Fibroblast of skin of right biceps (primary cell): ENCODE measurements at regions not wholly inside any gene's neighbourhood (a gene's known extent, or its start where the extent isn't known, plus 50 kb on each side); places are given as distances from the start of the nearest gene placed in this dataset.
A peak's percentile ranks its signal among the peaks of the same experiment; 100 is the strongest.

Experiments used
- DNase-seq: peaks from one replicate; pipeline ENCODE4 v3.0.0-alpha.2; 2013

DNA sequence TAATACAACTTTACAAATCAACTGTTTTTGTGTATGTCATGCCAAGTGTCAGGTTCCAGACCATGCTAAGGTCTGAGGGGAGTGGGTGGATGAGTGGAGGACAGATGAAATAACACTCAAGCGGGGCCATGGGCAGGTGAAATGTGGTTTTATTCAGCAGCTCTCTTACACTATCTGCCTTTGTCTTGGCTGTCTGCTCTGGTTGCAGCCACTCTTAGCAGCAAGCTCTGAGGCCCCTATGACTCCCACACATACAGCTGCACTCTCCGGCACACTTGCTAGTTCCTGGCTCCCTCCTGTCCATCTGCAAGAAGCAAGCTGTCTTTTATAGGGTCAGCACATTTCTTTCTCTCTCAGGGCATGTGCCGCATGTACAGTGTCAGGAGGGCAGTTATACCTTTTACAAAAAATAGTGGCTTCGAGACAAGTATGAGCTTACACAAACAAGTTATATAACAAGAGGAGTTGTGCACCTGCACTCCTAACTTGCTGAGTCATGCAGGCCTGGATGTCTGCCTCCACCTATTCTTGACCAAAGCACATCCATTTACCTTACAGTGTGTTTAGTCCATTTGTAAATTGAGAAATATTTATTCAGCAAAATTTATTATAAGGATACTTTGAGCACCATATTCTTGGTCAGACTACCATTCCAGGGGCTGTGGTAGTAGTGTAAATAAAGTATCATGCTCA, 683.7 kb upstream of the CBLB start:
- no peak for DNase-seq

DNA sequence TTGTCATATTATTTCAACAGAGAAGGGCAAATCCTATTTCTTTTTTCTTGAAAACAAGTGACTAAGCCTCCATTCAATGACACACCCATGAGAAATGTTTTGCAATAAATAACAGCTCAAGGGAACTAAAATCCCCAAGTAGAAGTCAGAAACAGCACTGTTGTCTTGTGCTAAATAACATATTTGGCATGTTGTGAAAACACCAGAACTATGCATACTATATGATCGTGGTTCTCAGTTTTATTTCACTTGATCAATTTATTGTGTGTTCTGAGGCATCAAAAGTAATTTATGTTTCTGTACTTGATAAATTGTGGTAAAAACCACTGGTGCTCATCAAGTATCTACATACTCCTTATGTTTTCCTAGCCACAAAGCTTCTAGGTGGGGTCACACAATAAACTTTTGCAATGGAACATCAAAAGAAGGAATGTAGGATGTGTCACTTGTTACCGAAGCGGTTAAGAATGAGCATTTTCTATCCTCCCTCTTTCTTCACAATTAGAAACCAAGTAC, 691.7 kb upstream of the CBLB start:
- DNase-seq = peak; percentile 70

DNA sequence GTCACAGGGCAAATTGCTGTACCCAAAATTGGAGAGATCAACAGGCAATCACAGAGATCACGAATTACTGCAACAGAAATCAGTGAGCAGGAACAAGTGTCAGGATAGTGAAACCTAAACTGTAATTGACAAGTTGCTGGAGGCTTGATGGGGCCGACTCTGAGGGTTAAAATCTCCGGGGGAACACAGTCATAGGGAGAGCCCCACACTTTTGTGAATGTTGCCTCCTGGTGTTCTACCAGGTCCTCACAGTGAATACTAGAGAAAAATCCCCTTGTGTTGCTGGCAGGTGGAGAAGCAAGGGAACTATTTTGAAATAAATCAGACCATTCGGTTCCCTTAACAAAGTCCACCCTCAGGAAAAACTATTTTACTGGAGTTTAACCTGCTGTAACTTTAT, 697.5 kb upstream of the CBLB start:
- no peak for DNase-seq

DNA sequence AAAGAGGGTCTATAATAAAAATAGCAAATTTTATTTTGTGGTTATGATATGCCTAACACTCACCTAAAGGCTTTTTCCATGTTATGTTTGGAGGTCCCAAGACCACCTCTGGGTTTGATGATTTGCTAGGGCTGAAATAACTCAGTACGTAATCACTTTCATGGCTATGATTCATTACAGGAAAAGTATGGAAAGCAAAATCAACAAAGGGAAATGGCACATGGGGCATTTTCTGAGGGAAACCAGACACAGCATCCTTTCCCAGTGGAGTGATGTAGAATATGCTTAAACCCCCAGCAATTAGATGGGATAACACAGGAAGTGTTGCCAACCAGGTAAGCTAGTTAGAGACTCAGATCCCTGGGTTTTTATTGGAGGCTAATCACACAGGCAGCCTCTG, 701.6 kb upstream of the CBLB start:
- peak; percentile 32 for DNase-seq

DNA sequence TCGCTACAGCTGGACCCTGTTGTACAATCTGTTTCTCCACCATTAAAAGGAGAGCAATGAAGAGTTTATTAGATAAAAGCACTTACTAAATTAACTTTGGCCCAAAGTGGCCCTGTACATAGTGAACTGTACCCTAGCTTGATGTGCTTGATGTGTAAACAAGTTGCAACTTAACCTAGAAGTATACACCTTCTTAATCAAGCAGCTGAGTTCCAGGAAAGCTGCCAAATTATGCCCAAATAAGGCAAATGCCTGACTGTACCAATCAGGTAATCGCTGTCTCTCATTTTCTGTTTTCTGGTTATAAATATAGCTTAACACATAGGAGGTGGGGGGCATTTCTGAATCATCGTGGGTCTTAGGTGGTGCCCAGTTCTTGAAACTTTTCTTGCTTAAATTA, 704.8 kb upstream of the CBLB start:
- no peak for DNase-seq

DNA sequence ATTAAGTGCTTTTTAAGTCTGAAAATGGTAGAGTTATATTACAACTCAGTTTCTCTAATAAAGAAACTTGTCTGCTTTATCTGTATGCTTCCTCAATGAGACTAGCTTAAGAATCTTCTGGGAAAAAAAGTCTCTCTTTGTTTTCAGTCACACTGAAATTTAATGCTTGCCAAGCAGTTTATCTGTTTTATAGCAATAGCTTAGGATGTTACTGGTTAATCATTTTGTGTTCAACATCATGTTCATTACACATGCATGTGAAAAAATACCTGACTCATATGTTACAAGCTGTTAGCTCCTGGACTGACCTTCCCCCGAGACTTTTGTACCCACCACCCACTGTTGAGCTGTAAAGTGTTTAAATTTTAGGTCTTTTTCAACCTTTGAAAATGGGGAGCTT, 706.2 kb upstream of the CBLB start:
- no peak for DNase-seq

DNA sequence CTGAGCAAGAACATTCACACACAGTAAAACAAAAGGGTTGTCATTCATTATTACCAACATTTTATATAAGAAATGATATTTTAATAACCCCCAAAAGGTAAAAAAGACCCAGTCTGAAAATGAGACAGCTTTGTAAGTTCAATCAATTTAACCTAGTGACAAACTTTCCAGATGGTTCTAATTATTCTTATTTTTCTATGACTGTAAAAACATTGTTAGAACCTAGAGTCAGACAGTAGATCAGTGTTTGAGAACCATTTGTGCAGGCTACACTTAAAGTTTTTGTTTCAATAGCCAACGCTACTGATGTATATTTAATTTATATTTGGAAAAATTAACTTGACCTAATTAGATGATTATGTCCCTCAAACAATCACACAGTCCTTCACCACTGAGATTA, 708.4 kb upstream of the CBLB start:
- peak; percentile 12 for DNase-seq

DNA sequence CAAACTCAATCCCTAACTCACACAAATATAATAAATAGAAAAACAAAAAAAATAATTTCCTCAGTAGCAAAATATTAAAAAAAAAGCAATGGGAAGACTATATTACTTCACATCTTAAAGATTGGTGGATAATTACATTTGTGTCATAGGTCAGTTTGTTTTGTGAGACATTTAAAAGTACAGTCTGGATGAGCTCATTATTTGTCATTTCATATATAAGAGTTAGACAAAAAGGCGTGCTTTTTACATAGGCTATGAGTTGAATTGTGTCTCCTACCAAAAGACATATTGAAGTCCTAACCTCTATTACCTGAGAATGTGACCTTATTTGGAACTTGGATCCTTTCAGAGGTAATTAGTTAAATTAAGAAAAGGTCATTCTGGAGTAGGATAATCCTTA, 710.1 kb upstream of the CBLB start:
- peak; percentile 34 for DNase-seq

DNA sequence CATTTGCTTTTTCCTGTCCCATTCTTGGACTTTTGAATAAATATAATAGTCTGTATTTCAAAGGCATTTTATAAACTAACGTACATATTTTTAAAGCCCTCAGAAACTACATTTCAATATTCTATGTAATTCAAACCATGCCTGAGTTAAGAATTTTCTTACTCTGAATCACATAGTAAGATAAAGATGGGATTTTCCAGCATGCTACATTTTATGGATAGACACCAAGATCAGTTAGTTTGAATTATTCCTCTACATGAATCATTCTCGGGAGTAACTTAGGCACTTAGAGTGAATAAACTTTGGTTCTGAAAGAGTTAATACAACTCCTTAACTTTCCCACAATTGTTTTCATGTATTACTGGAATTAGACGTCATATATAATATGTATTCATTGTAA, 713.3 kb upstream of the CBLB start:
- DNase-seq = peak; percentile 65

DNA sequence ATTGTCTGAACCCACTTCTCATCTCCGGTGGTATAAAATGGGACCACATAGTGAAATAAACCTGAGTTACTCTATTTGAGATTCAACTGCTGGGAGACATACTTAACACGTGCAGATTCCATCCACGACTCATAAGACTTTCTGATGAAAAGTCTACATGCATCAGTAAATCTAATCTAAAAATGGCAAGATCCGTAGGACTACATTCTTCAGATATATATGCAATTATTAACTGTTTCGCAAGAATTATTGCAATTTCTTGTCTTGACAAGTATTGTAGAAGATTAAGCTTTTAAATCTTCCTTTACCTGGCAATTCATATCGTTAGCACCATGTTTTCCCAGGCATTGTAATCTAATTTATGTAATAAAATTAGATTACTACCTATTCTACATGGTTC, 718.7 kb upstream of the CBLB start:
- DNase-seq = no peak

DNA sequence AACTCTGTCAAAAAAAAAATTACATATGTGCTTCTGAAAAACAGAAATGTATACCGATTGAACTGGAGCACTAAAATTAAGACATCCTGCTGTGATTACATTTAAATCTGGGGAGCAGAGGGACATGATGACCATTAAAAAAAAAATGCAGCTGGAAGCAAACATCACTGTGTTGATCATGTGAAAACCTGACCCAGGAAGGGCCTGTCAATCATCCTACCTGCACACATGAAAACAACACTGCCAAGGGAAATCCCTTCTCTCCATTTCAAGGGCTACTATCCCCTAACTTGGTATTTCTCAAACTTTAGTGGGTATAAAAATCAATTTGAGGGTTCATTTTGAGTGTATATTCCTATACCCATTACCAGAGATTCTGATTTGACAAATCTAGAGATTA, 719.9 kb upstream of the CBLB start:
- no peak for DNase-seq

DNA sequence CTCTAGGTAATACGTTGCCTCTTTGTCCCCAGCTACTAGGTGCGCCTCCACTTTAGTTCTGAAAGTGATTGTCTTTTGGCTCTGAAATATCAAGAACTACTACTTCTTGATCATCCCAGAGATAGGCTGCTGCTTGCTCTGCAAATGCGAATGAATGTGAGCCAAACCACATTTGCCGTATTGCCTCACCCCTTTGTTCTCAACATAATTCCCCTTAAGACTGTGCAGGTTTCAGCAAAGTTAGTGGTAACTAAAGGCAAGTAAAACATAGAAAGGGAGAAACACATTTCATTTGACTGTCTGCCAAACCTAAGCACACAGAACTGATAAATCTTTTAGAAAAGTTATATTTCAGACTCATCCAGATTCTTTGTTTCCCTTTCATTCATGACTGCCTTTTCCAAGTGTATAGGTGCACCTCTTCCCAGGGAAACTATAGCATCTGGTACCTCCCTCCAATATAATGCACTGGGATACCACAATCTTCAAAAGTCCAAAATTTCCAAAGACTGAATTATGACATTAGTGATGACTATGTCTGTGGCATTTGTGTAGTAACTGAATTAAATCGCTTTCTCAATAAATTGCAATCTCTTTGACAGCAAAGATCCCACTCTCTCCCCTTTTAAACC, 720.6 kb upstream of the CBLB start:
- peak; percentile 62 for DNase-seq

DNA sequence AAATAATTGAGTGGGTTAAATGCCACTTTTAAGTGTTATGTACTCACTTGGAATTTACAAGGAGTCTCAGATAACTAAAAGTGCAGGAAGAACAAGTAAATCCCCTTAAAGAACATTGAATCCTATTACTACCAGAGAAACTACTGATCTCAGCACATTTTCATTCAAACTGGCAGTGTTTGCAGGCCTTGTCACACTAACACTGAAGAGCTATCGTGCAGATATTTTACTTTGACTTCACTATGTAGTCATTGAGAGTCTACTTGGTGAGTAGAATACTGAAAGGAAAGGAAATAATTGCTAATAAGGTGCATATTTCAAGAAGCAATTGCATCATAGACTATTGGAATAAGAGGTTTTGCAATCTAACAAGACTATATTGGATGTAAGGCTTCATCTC, 721.4 kb upstream of the CBLB start:
- no peak for DNase-seq

DNA sequence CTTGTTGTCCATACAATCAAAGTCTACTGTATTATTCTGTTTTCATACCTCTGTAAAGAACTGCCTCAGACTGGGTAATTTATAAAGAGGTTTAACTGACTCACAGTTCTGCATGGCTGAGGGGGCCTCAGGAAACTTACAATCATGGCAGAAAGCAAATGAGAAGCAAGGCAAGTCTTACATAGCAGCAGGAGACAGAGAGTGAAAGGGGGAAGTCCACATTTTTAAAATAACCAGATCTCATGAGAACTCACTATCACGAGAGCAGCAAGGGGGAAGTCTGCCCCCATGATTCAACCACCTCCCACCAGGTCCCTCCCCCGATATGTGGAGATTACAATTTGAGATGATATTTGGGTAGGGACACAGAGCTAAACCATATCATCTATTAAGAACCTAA, 724.6 kb upstream of the CBLB start:
- no peak for DNase-seq

DNA sequence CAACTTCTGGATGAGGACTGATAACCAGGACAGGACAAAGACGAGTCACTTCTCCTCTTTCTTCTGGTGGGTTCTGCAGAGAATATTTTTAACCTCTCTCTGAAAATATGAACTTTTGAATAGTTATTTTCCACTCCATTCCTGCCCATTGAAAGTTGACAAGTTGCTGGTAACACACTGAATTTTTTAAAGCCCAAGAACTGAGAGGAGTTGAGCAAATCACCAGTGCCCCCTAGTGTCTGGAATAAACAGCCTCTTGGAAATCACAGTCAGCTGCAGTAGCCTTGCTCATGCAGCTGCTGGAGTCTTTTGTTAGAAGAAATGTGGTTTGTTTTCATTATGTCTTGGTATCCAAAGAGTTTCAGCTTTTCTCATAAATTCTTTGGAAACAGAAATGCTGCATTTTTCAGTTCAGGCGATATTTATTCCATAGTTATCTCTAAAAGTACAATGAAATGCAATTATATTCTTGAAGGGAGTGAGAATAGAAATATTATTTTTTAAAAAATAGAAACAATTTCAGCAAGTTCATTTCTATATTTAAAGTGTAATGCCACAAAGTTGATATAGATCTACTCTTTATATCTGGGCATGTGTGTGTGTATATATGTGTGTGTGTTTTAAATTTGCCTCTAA, 741.0 kb upstream of the CBLB start:
- peak; percentile 92 for DNase-seq

DNA sequence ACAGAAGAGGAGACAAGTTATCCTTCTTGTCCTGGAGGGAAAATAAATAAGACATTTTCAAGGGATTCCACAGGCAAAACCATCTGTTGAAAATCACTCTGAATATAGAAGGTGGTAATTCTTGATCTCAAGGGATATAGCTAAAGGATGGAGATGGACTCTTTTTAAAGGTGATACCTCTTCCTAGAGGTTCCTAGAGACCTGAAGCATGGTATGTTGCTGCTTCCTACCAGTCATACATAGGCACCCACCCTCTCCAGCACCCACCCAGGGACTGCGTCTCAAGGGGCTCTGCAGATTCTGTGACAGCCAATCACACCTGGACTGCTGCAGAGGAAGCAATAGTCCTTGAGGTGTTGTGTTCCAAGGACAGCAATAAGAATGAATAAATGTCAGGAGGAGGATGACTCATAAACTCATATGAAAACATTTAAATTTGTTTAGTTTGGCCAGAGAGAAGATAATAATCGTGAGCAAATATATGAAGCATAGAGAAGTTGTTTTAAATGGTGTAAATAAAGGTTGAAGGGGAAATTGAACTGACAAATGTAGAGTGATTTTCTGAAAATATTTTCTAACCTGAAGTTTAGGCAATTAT, 741.6 kb upstream of the CBLB start:
- DNase-seq = peak; percentile 61

DNA sequence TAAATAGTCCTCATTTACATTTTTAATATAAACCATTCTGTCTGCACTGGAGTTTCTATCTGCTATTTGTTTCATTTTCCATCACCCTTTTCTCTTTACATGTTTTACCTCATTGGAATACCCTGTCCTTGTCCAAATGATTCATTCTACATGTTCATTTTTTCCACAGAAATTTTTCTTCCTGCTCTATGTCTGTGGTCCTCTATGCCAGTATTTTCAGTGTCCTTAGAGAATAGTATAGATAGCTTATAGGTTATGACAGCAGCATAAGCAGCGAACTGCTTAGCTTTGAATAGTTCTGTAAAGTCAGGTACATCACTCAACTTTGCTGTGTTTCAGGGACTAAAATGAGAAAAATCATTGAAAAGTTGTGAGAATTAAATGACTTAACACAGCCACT, 742.3 kb upstream of the CBLB start:
- DNase-seq = peak; percentile 36

DNA sequence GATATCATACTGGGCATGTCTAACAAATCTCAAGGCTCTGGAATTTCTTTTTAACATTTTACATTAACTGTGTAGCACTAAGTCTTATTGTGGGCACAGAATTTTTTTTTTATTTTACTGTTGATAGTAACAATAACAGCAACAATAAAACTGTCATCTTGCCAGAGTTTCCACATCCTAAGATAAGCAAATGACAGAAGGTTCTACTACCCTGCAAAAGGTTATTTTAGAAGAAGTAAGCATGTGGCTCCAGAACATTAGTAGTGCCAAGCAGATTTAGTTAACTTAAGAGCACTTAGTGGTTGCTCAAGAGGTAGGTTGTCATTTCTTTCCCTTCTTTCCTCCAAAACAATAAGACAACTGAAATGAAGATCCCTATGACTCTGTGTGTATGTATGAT, 743.0 kb upstream of the CBLB start:
- peak; percentile 8 for DNase-seq

DNA sequence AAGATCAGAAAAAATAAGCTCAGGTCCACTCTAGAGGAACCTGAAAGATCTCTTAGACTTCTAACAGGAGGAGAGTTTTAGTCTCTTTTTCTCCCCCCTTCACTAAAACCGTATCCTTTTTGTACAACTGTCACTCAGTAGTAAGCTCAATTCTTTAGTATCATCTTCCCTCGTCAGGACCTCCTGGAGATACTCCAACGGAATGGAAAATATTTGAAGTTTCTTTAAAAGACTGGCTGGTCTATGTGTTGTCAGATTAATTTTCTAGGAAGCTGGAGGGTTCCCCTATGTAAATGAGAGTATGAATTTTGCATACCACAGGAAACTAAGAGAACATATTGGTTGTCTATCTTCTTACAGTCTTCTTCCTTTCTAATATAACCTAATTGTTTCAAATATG, 747.7 kb upstream of the CBLB start:
- peak; percentile 32 for DNase-seq

DNA sequence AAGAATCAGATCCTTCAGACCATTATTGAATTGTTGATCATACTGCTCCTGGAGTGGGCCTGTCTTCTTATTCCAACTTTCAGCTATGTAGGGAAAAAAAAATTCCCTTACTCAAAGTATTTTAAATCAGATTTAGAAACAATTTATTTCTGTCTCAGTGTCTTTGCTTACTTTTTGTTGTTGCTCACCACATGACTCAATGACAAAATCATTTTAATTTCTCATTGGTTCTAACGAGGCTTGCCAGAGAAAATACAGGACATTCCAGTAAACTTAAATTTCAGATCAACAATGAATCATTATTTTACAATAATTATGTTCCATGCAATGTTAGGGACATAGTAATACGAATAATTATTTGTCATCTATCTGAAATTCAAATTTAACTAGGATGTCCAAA, 748.5 kb upstream of the CBLB start:
- peak; percentile 72 for DNase-seq

DNA sequence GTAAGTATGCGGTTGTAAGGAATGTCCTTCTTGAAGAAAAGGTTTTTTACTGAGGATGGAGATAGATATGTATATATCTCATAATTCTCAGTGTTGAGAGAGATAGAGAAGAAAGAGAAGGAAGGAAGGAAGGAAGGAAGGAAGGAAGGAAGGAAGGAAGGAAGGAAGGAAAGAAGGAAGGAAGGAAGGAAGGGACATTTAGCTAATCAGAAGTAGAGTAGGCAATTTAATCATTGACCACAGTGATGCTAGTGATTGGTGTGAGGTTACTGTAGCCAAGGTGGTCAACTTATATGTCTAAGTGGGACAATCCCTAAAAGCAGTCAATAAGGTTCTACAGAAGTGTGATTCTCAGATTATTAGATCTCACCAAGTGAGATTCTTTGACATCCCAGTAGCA, 751.8 kb upstream of the CBLB start:
- DNase-seq = no peak

DNA sequence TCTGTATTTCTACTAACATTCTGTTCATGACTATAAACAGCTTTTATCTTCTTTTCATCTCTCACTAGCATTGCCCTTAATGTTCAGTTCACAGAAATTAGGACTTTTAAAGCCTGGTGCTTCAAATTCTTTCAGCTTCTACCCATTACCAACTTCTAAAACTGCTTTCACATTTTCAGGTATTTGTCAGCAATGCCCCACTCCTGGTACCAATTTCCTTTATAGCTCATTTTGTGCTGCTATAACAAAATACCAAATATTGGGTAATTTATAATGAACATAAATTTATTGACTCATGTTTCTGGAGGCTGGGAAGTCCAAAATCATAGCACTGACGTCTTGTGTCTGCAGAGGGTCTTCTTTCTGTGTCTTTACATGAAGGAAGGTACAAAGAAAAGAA, 753.1 kb upstream of the CCDC54 start:
- DNase-seq = no peak

DNA sequence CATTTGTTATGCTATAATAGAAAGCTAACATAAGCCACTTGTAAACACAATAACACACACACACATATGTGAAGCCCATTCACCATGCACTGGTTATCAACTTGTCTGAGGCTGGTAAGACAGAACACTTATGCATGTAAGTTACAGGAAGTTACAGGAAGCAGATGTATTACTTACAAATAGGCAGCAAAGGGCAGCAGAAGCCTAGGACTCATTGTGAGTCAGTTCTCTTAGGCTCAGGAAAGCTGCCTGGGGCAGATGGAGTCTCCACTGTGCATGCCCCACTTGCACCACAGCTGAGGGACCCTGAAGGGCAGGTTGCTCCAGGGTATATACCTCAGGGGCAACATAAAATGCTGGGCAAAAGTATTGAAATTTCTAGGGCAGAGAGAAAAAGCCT, 748.8 kb upstream of the CCDC54 start:
- peak; percentile 61 for DNase-seq

DNA sequence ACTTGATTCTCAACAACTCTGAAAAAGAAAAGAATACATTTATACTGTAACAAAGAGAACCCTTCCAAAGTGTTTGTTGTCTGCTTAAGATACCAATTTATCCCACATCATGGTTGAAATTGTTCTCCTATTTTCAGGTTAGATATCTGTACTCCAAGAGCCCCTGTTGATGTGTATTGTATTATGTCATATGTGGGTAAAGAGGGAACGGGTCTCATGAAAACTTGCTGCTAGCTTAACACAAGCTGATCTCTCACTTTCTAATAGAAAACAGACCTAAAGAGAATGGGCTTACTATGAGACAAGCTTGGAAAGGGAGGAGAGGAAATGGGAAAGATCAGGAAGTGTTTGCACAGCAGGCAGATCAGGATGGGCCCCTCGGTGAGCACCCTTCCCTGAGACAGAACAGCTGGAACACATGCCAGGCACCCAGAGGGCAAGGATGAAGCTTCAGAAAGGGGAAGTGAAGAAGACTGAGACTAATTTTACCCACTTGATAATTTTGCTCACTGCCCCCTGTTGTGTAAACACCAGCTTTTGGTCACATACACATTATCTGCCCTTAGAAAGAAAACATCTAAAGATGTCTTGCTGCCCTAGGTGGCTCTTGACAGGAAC, 747.9 kb upstream of the CCDC54 start:
- peak; percentile 17 for DNase-seq
